ENCODE measurements at regions not wholly inside any gene's neighbourhood (a gene's known extent, or its start where the extent isn't known, plus 50 kb on each side); places are given as distances from the start of the nearest gene placed in this dataset.
A peak's percentile ranks its signal among the peaks of the same experiment; 100 is the strongest.
"Not testable (repeated sequence)": the region's sequence is repeated elsewhere in the genome, so short reads cannot be mapped to it uniquely, and the experiment has no call there.

DNA sequence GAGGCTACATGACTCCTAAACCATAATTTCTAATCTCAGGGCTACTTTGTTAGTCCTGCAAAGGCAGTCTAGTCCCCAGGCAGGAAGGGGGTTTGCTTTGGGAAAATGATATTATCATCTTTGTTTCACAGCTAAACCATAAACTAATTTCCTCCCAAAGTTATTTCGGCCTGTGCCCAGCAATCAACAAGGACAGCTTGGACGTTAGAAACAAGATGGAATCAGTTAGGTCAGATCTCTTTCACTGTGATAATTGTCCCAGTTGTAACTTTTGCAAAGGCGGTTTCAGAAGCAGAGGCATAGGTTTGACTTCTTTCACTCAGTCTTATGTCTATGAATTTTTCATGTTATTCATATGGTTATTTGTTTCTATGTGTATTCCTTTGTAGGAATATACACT is 119.1 kb downstream of the PPIAL4G start:
- not testable (repeated sequence) for H4K8ac ChIP-seq (ENCODE audit: low read depth, low read length); H3K4ac ChIP-seq (ENCODE audit: low read length); H2BK15ac ChIP-seq (ENCODE audit: low read length); H3K4me1 ChIP-seq (ENCODE audit: control insufficient read depth in 2 of 2, insufficient read depth in 1 of 2, low read depth in 1 of 2, low read length in 2 of 2); H4K91ac ChIP-seq (ENCODE audit: low read depth, low read length, poor library complexity); H3K4me2 ChIP-seq (ENCODE audit: insufficient read depth, low read length, poor library complexity, severe bottlenecking); H3K23ac ChIP-seq (ENCODE audit: low read depth, low read length, poor library complexity); H3K27ac ChIP-seq (replicated peaks; ENCODE audit: low read length); H3K36me3 ChIP-seq (replicated peaks in 1 of 2; ENCODE audit: control insufficient read depth in 2 of 2, insufficient read depth in 2 of 2, low read length in 2 of 2); DNase-seq (ENCODE audit: low spot score); H2BK120ac ChIP-seq (ENCODE audit: low read depth, low read length); H2AFZ ChIP-seq (ENCODE audit: low read length); H3K14ac ChIP-seq (ENCODE audit: low read length); H2BK5ac ChIP-seq (ENCODE audit: low read length); H2AK5ac ChIP-seq (ENCODE audit: low read depth, low read length); H3K9ac ChIP-seq (ENCODE audit: low read depth, low read length, poor library complexity); H3K9me3 ChIP-seq (replicated peaks in 1 of 2; ENCODE audit: control insufficient read depth in 2 of 2, insufficient read depth in 1 of 2, low read depth in 1 of 2, low read length in 2 of 2); H3K4me3 ChIP-seq (ENCODE audit: low read length in 2 of 2); H3K79me1 ChIP-seq (ENCODE audit: low read depth, low read length); H3K18ac ChIP-seq (ENCODE audit: low read length); H2BK12ac ChIP-seq (ENCODE audit: low read length)
- peaks cover 0 to 54% (median 16%) of the 10 kb centered on the region in 3 experiments for H3K27me3 ChIP-seq (ENCODE audit: control insufficient read depth in 3 of 3, insufficient read depth in 3 of 3, low read depth in 1 of 3, low read length in 3 of 3)
- no CpG with 5 or more reads among the region's 3 CpGs for WGBS, 2 donors (ENCODE audit: extremely low coverage in 2 of 2, insufficient read length in 2 of 2, insufficient replicate concordance in 1 of 2)

DNA sequence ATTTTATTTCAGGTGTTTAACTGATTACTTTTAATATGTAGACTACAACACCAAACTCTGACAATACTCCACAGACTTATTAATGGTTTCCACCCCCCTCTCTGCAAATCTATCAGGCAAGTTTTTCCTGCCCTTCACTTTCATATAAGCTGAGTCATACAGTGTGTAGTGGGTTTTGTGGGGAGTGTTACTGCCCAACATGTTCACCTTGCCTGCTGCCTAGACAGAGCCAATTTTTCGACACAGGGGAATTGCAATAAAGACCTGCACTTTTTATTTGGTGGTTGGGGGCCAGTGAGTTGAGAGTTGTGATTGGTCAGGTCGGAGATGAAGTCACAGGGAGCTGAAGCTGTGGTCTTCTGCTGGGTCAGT is 119.7 kb downstream of the PPIAL4G start:
- H2BK120ac ChIP-seq (ENCODE audit: low read depth, low read length), result no peak overlapping the region
- no peak overlapping the region for H3K14ac ChIP-seq (ENCODE audit: low read length)
- H2AFZ ChIP-seq (ENCODE audit: low read length), result no peak overlapping the region
- no peak overlapping the region for H4K91ac ChIP-seq (ENCODE audit: low read depth, low read length, poor library complexity)
- H3K36me3 ChIP-seq (replicated peaks in 1 of 2; ENCODE audit: control insufficient read depth in 2 of 2, insufficient read depth in 2 of 2, low read length in 2 of 2), result no peaks in the 10 kb centered on the region
- H4K8ac ChIP-seq (ENCODE audit: low read depth, low read length), result no peak overlapping the region
- no peak overlapping the region for H3K4me2 ChIP-seq (ENCODE audit: insufficient read depth, low read length, poor library complexity, severe bottlenecking)
- peaks cover 0 to 54% (median 16%) of the 10 kb centered on the region in 3 experiments for H3K27me3 ChIP-seq (ENCODE audit: control insufficient read depth in 3 of 3, insufficient read depth in 3 of 3, low read depth in 1 of 3, low read length in 3 of 3)
- H2BK15ac ChIP-seq (ENCODE audit: low read length), result no peak overlapping the region
- no peak overlapping the region for H3K9ac ChIP-seq (ENCODE audit: low read depth, low read length, poor library complexity)
- H2AK5ac ChIP-seq (ENCODE audit: low read depth, low read length), result no peak overlapping the region
- no peaks in the 10 kb centered on the region for H3K9me3 ChIP-seq (replicated peaks in 1 of 2; ENCODE audit: control insufficient read depth in 2 of 2, insufficient read depth in 1 of 2, low read depth in 1 of 2, low read length in 2 of 2)
- H2BK12ac ChIP-seq (ENCODE audit: low read length), result no peak overlapping the region
- no peak overlapping the region for H3K27ac ChIP-seq (replicated peaks; ENCODE audit: low read length)
- no peak for DNase-seq (ENCODE audit: low spot score)
- H2BK5ac ChIP-seq (ENCODE audit: low read length), result no peak overlapping the region
- WGBS, 2 donors (ENCODE audit: extremely low coverage in 2 of 2, insufficient read length in 2 of 2, insufficient replicate concordance in 1 of 2), result no CpG with 5 or more reads among the region's 2 CpGs
- H3K4ac ChIP-seq (ENCODE audit: low read length), result no peak overlapping the region
- H3K79me1 ChIP-seq (ENCODE audit: low read depth, low read length), result no peaks in the 10 kb centered on the region
- H3K23ac ChIP-seq (ENCODE audit: low read depth, low read length, poor library complexity), result no peak overlapping the region
- H3K4me1 ChIP-seq (ENCODE audit: control insufficient read depth in 2 of 2, insufficient read depth in 1 of 2, low read depth in 1 of 2, low read length in 2 of 2), result peaks cover 0 to 6% of the 10 kb centered on the region in 2 donors
- no peak overlapping the region for H3K18ac ChIP-seq (ENCODE audit: low read length)
- no peak overlapping the region for H3K4me3 ChIP-seq (ENCODE audit: low read length in 2 of 2)

DNA sequence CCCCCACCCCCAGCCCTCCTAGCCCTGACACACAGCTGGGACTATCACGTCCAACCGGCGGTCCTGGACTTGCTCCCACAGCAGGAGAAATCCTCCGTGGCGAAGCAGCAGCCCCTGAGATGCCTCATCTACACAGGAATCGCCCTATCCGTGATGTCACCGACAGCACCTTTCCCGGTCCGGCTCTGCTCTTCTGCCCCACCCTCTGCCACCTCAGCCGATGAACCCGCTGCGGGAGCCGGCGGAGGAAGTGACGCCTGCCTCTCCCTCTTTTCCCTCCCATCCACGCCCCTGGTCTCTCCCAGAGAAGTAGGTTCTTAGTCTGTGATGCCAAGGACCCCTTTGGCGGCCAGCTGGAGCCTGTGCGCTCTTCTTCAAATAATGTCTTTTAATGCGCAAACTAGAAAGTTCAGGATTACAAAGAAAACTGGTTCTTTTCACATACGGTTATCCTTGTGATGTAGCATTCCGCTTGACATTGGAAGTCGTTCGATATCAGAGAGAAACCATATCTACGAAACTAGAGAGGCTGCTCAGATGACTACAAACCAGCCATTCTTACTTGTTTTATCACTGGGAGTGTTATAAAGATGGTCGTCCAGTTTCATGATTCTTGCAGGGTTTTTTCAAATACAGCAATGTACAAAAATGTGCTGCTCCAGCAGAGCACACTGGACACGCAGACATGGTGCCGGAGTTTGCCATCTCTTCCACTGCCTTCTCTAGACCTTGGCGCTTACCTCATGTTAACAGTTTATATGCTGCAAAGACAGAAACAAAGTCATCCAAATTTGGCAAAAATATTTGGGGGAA is 120.3 kb downstream of the PPIAL4G start:
- peak overlapping the region in 1 of 2 donors; percentile 80 for H3K4me3 ChIP-seq (ENCODE audit: low read length in 2 of 2)
- no peak overlapping the region for H3K4ac ChIP-seq (ENCODE audit: low read length)
- no peaks in the 10 kb centered on the region for H3K9me3 ChIP-seq (replicated peaks in 1 of 2; ENCODE audit: control insufficient read depth in 2 of 2, insufficient read depth in 1 of 2, low read depth in 1 of 2, low read length in 2 of 2)
- H2BK12ac ChIP-seq (ENCODE audit: low read length), result no peak overlapping the region
- peak overlapping the region; percentile 83 for H3K9ac ChIP-seq (ENCODE audit: low read depth, low read length, poor library complexity)
- no peak for DNase-seq (ENCODE audit: low spot score)
- no peak overlapping the region for H3K14ac ChIP-seq (ENCODE audit: low read length)
- no peaks in the 10 kb centered on the region for H3K79me1 ChIP-seq (ENCODE audit: low read depth, low read length)
- H3K36me3 ChIP-seq (replicated peaks in 1 of 2; ENCODE audit: control insufficient read depth in 2 of 2, insufficient read depth in 2 of 2, low read length in 2 of 2), result no peaks in the 10 kb centered on the region
- no peak overlapping the region for H2BK120ac ChIP-seq (ENCODE audit: low read depth, low read length)
- no peak overlapping the region for H3K27ac ChIP-seq (replicated peaks; ENCODE audit: low read length)
- peak overlapping the region; percentile 44 for H3K18ac ChIP-seq (ENCODE audit: low read length)
- peaks cover 0 to 6% of the 10 kb centered on the region in 2 donors for H3K4me1 ChIP-seq (ENCODE audit: control insufficient read depth in 2 of 2, insufficient read depth in 1 of 2, low read depth in 1 of 2, low read length in 2 of 2)
- H2AK5ac ChIP-seq (ENCODE audit: low read depth, low read length), result no peak overlapping the region
- peaks cover 0 to 54% (median 16%) of the 10 kb centered on the region in 3 experiments for H3K27me3 ChIP-seq (ENCODE audit: control insufficient read depth in 3 of 3, insufficient read depth in 3 of 3, low read depth in 1 of 3, low read length in 3 of 3)
- no peak overlapping the region for H4K91ac ChIP-seq (ENCODE audit: low read depth, low read length, poor library complexity)
- no peak overlapping the region for H4K8ac ChIP-seq (ENCODE audit: low read depth, low read length)
- H2AFZ ChIP-seq (ENCODE audit: low read length), result peak overlapping the region; percentile 34
- H2BK5ac ChIP-seq (ENCODE audit: low read length), result no peak overlapping the region
- H3K23ac ChIP-seq (ENCODE audit: low read depth, low read length, poor library complexity), result peak overlapping the region; percentile 89
- H3K4me2 ChIP-seq (ENCODE audit: insufficient read depth, low read length, poor library complexity, severe bottlenecking), result peak overlapping the region; percentile 60
- no CpG with 5 or more reads among the region's 29 CpGs for WGBS, 2 donors (ENCODE audit: extremely low coverage in 2 of 2, insufficient read length in 2 of 2, insufficient replicate concordance in 1 of 2)
- no peak overlapping the region for H2BK15ac ChIP-seq (ENCODE audit: low read length)

- H3K27me3 ChIP-seq (ENCODE audit: control insufficient read depth in 3 of 3, insufficient read depth in 3 of 3, low read depth in 1 of 3, low read length in 3 of 3), result peaks cover 0 to 54% (median 16%) of the 10 kb centered on the region in 3 experiments
- no peak overlapping the region for H4K91ac ChIP-seq (ENCODE audit: low read depth, low read length, poor library complexity)
- DNase-seq (ENCODE audit: low spot score), result no peak
- no peak overlapping the region for H3K9ac ChIP-seq (ENCODE audit: low read depth, low read length, poor library complexity)
- H3K4me1 ChIP-seq (ENCODE audit: control insufficient read depth in 2 of 2, insufficient read depth in 1 of 2, low read depth in 1 of 2, low read length in 2 of 2), result peaks cover 0 to 6% of the 10 kb centered on the region in 2 donors
- H3K79me1 ChIP-seq (ENCODE audit: low read depth, low read length), result no peaks in the 10 kb centered on the region
- no CpG with 5 or more reads among the region's 20 CpGs for WGBS, 2 donors (ENCODE audit: extremely low coverage in 2 of 2, insufficient read length in 2 of 2, insufficient replicate concordance in 1 of 2)
- no peak overlapping the region for H2AK5ac ChIP-seq (ENCODE audit: low read depth, low read length)
- no peaks in the 10 kb centered on the region for H3K9me3 ChIP-seq (replicated peaks in 1 of 2; ENCODE audit: control insufficient read depth in 2 of 2, insufficient read depth in 1 of 2, low read depth in 1 of 2, low read length in 2 of 2)
- no peak overlapping the region for H3K27ac ChIP-seq (replicated peaks; ENCODE audit: low read length)
- H3K18ac ChIP-seq (ENCODE audit: low read length), result no peak overlapping the region
- no peak overlapping the region for H4K8ac ChIP-seq (ENCODE audit: low read depth, low read length)
- H3K4me3 ChIP-seq (ENCODE audit: low read length in 2 of 2), result peak overlapping the region in 1 of 2 donors; percentile 80
- H3K4ac ChIP-seq (ENCODE audit: low read length), result no peak overlapping the region
- no peak overlapping the region for H3K14ac ChIP-seq (ENCODE audit: low read length)
- H2BK120ac ChIP-seq (ENCODE audit: low read depth, low read length), result no peak overlapping the region
- no peak overlapping the region for H2BK5ac ChIP-seq (ENCODE audit: low read length)
- H2BK15ac ChIP-seq (ENCODE audit: low read length), result no peak overlapping the region
- H2BK12ac ChIP-seq (ENCODE audit: low read length), result no peak overlapping the region
- H2AFZ ChIP-seq (ENCODE audit: low read length), result peak overlapping the region; percentile 45
- H3K4me2 ChIP-seq (ENCODE audit: insufficient read depth, low read length, poor library complexity, severe bottlenecking), result peak overlapping the region; percentile 60
- no peaks in the 10 kb centered on the region for H3K36me3 ChIP-seq (replicated peaks in 1 of 2; ENCODE audit: control insufficient read depth in 2 of 2, insufficient read depth in 2 of 2, low read length in 2 of 2)
- H3K23ac ChIP-seq (ENCODE audit: low read depth, low read length, poor library complexity), result no peak overlapping the region
Observed at GRCh38 chr1:148362216-148362611, 120.9 kb downstream of the PPIAL4G start.

Measured in neuronal stem cell (in vitro differentiated cells).